Mucosa of descending colon (tissue), 3 donors: ENCODE measurements at regions not wholly inside any gene's neighbourhood (a gene's known extent, or its start where the extent isn't known, plus 50 kb on each side); places are given as distances from the start of the nearest gene placed in this dataset.
A peak's percentile ranks its signal among the peaks of the same experiment; 100 is the strongest.

Experiments used
- ATAC-seq: fragments of 200-7000 bp; cut with Tn5 transposase; one replicate; pipeline ENCODE4 v1.9.1; 2020; ENCODE audit warnings: mild to moderate bottlenecking, moderate library complexity
- DNase-seq, 3 donors: peaks; one replicate each; pipeline ENCODE4 v3.0.0-alpha.2; 2020
- H3K36me3 ChIP-seq: fragments of 200-600 bp; one replicate; pipeline ENCODE4 v1.8.0; 2021; ENCODE audit warnings: low read depth, mild to moderate bottlenecking
- H3K4me1 ChIP-seq: fragments of 200-600 bp; one replicate; pipeline ENCODE4 v1.8.0; 2021; ENCODE audit warnings: low read depth, mild to moderate bottlenecking
- H3K4me3 ChIP-seq: fragments of 200-600 bp; one replicate; pipeline ENCODE4 v1.8.0; 2021; ENCODE audit warnings: mild to moderate bottlenecking
- H3K9me3 ChIP-seq: fragments of 200-600 bp; one replicate; pipeline ENCODE4 v1.8.0; 2021; ENCODE audit warnings: mild to moderate bottlenecking
- CTCF ChIP-seq: fragments of 200-600 bp; IDR thresholded peaks from one replicate; pipeline ENCODE4 v1.8.0; 2022; ENCODE audit warnings: antibody characterized with exemption, mild to moderate bottlenecking
- intact Hi-C, 2 donors: fragments of 100-400 bp; cut with DNase I in 1 of 2; cut with micrococcal nuclease in 1 of 2; formaldehyde crosslinking; loops; one replicate each; pipeline versions ENCODE4 v1.11.0 to v1.11.1; 2022; cut with DNase I, micrococcal nuclease
- donor health status: DM: no; HTN: no; CAD: no; lungs with moderate emphysema.
- donor health status: DM: no; HTN: no; CAD: no.
- donor health status: DM: no; HTN: yes; CAD: no.

- no peak overlapping the region for H3K4me3 ChIP-seq
- no peak for DNase-seq
Measured at GRCh38 chr9:13787234-13787833, 507.8 kb upstream of the MPDZ start.

GRCh38 chr9:13786711-13787110 is 507.2 kb upstream of the MPDZ start:
- no peaks in the 10 kb centered on the region for H3K9me3 ChIP-seq
- DNase-seq (no peak), ATAC-seq (no peak)
- H3K4me1 ChIP-seq = peaks cover 2% of the 10 kb centered on the region
- no peak overlapping the region for H3K4me3 ChIP-seq
- TF ChIP-seq CTCF = no peak
- no peaks in the 10 kb centered on the region for H3K36me3 ChIP-seq
- intact Hi-C loops = no loop called here

More at GRCh38 chr9:13787234-13787833, 507.8 kb upstream of the MPDZ start:
- intact Hi-C loops = no loop called here
- Histone ChIP-seq H3K36me3 (no peaks in the 10 kb centered on the region), H3K4me1 (peaks cover 5% of the 10 kb centered on the region), H3K9me3 (no peaks in the 10 kb centered on the region)
- TF ChIP-seq CTCF = no peak
- no peak for ATAC-seq

- no peak for ATAC-seq
- no peak for TF ChIP-seq CTCF
- no peaks in the 10 kb centered on the region for H3K4me1 ChIP-seq
Measured at GRCh38 chr9:13786131-13786530, 506.6 kb upstream of the MPDZ start.

GRCh38 chr9:13779106-13779505 is 499.6 kb upstream of the MPDZ start:
- no peak for DNase-seq
- Histone ChIP-seq H3K36me3 (no peaks in the 10 kb centered on the region), H3K9me3 (no peaks in the 10 kb centered on the region), H3K4me1 (no peaks in the 10 kb centered on the region), H3K4me3 (no peak overlapping the region)
- TF ChIP-seq CTCF = no peak
- ATAC-seq = no peak
- intact Hi-C loops = no loop called here

More at GRCh38 chr9:13786131-13786530, 506.6 kb upstream of the MPDZ start:
- intact Hi-C loops = no loop called here
- DNase-seq = peak in 1 of 3 donors; percentile 36
- Histone ChIP-seq H3K4me3 (no peak overlapping the region), H3K36me3 (no peaks in the 10 kb centered on the region), H3K9me3 (no peaks in the 10 kb centered on the region)

- Histone ChIP-seq H3K9me3 (no peaks in the 10 kb centered on the region), H3K4me3 (no peak overlapping the region), H3K4me1 (no peaks in the 10 kb centered on the region), H3K36me3 (no peaks in the 10 kb centered on the region)
- no peak for TF ChIP-seq CTCF
- DNase-seq (no peak), ATAC-seq (no peak)
- intact Hi-C loops = no loop called here
Measured at GRCh38 chr9:13778631-13779030, 499.1 kb upstream of the MPDZ start.

GRCh38 chr9:13770956-13771355 is 491.5 kb upstream of the MPDZ start:
- no peaks in the 10 kb centered on the region for H3K4me1 ChIP-seq
- TF ChIP-seq CTCF = no peak
- ATAC-seq = no peak
- H3K36me3 ChIP-seq = no peaks in the 10 kb centered on the region
- intact Hi-C loops = no loop called here
- H3K9me3 ChIP-seq = no peaks in the 10 kb centered on the region
- no peak overlapping the region for H3K4me3 ChIP-seq
- no peak for DNase-seq
